DMS 273 (cell line): ENCODE measurements at regions not wholly inside any gene's neighbourhood (a gene's known extent, or its start where the extent isn't known, plus 50 kb on each side); places are given as distances from the start of the nearest gene placed in this dataset.
A peak's percentile ranks its signal among the peaks of the same experiment; 100 is the strongest.
"Not testable (repeated sequence)": the region's sequence is repeated elsewhere in the genome, so short reads cannot be mapped to it uniquely, and the experiment has no call there.

ENCODE experiments used
- DNase-seq: peaks from one replicate; lab custom pipeline; 2025; ENCODE audit not compliant: unreplicated experiment; lab: John Stamatoyannopoulos, UW

- no peak for DNase-seq
Measured at GRCh38 chr14:26319139-26319864, 278.5 kb downstream of the NOVA1 start.

GRCh38 chr14:26304056-26304455 is 293.8 kb downstream of the NOVA1 start:
- no peak for DNase-seq

- DNase-seq, result no peak
Measured at GRCh38 chr14:26293909-26294308, 303.9 kb downstream of the NOVA1 start.

GRCh38 chr14:26289891-26290486 is 307.8 kb downstream of the NOVA1 start:
- DNase-seq, result no peak

- DNase-seq, result no peak
Measured at GRCh38 chr14:26286913-26287205, 311.0 kb downstream of the NOVA1 start.

- no peak for DNase-seq
Measured at GRCh38 chr14:26286081-26286912, 311.5 kb downstream of the NOVA1 start.

GRCh38 chr14:26282578-26282977 is 315.3 kb downstream of the NOVA1 start:
- no peak for DNase-seq

- not testable (repeated sequence) for DNase-seq
Measured at GRCh38 chr14:26282011-26282410, 315.8 kb downstream of the NOVA1 start.

- DNase-seq, result peak; percentile 10
Measured at GRCh38 chr14:26281280-26281998, 316.4 kb downstream of the NOVA1 start.

- DNase-seq, result peak; percentile 57
Measured at GRCh38 chr14:26276757-26277156, 321.1 kb downstream of the NOVA1 start.

- DNase-seq, result no peak
Measured at GRCh38 chr14:26265170-26265685, 332.6 kb downstream of the NOVA1 start.

- no peak for DNase-seq
Measured at GRCh38 chr14:26261368-26262122, 336.3 kb downstream of the NOVA1 start.

GRCh38 chr14:26255213-26255612 is 342.6 kb downstream of the NOVA1 start:
- DNase-seq, result peak; percentile 40

- no peak for DNase-seq
Measured at GRCh38 chr14:26252176-26252575, 345.7 kb downstream of the NOVA1 start.

GRCh38 chr14:26233118-26233517 is 364.7 kb downstream of the NOVA1 start:
- DNase-seq, result no peak

GRCh38 chr14:26218861-26219260 is 379.0 kb downstream of the NOVA1 start:
- no peak for DNase-seq

- no peak for DNase-seq
Measured at GRCh38 chr14:26217778-26218177, 380.1 kb downstream of the NOVA1 start.

GRCh38 chr14:26216786-26217185 is 381.0 kb downstream of the NOVA1 start:
- DNase-seq, result no peak

- DNase-seq, result peak; percentile 45
Measured at GRCh38 chr14:26213846-26214575, 383.8 kb downstream of the NOVA1 start.

GRCh38 chr14:26209699-26210098 is 388.1 kb downstream of the NOVA1 start:
- no peak for DNase-seq
